CD4-positive, alpha-beta memory T cell (primary cell): ENCODE measurements at regions not wholly inside any gene's neighbourhood (a gene's known extent, or its start where the extent isn't known, plus 50 kb on each side); places are given as distances from the start of the nearest gene placed in this dataset.

Experiments
- CTCF ChIA-PET: fragments of 350-600 bp; sonication (Branson Sonifier 250); formaldehyde crosslinking; loops from one replicate; lab custom pipeline; 2021; ENCODE audit warnings: inconsistent platforms; ENCODE audit not compliant: partially characterized antibody; lab: Charles Lee
- POLR2A ChIA-PET: fragments of 350-600 bp; sonication (Branson Sonifier 250); formaldehyde crosslinking; loops from one replicate; lab custom pipeline; 2021; ENCODE audit not compliant: partially characterized antibody; lab: Charles Lee
- DNase-seq, 5 donors: peaks; one replicate each; pipeline versions ENCODE4 v3.0.0 to v3.0.0-alpha.2; 2020 to 2022; ENCODE audit warnings: mixed read lengths in 1 of 5
- H3K27ac ChIP-seq: one replicate; pipeline ENCODE4 v1.7.0; 2013; ENCODE audit warnings: low read depth, low read length
- H3K27me3 ChIP-seq: 2 replicates; pipeline ENCODE4 v1.7.0; 2013; ENCODE audit warnings: mild to moderate bottlenecking, low read length, moderate library complexity; ENCODE audit not compliant: insufficient read depth
- H3K36me3 ChIP-seq: 2 replicates; pipeline ENCODE4 v1.7.0; 2013; ENCODE audit warnings: mild to moderate bottlenecking, low read length, moderate library complexity; ENCODE audit not compliant: insufficient read depth
- H3K4me1 ChIP-seq: 2 replicates; pipeline ENCODE4 v1.7.0; 2013; ENCODE audit warnings: mild to moderate bottlenecking, low read length, moderate library complexity; ENCODE audit not compliant: insufficient read depth
- H3K4me3 ChIP-seq, 2 donors: one replicate each; pipeline ENCODE4 v1.7.0; 2013; ENCODE audit warnings: low read length in 2 of 2, mild to moderate bottlenecking in 1 of 2
- H3K9me3 ChIP-seq, 2 donors: one replicate each; pipeline ENCODE4 v1.7.0; 2013; ENCODE audit warnings: low read length in 2 of 2, control low read depth in 1 of 2; ENCODE audit not compliant: control insufficient read depth in 1 of 2
- H3K27ac Mint-ChIP-seq, 7 donors: one replicate each; pipeline ENCODE4 v1.8.0; 2020 to 2021; ENCODE audit warnings: mixed read lengths in 7 of 7, mild to moderate bottlenecking in 6 of 7, inconsistent platforms in 3 of 7, moderate library complexity in 3 of 7
- H3K27me3 Mint-ChIP-seq, 2 donors: one replicate each; pipeline ENCODE4 v1.8.0; 2020 to 2021; ENCODE audit warnings: mixed read lengths in 2 of 2
- H3K36me3 Mint-ChIP-seq, 2 donors: one replicate each; pipeline ENCODE4 v1.8.0; 2020 to 2021; ENCODE audit warnings: mixed read lengths in 2 of 2, inconsistent platforms in 1 of 2, mild to moderate bottlenecking in 1 of 2
- H3K4me1 Mint-ChIP-seq, 4 donors: one replicate each; pipeline ENCODE4 v1.8.0; 2020 to 2021; ENCODE audit warnings: mixed read lengths in 4 of 4, mild to moderate bottlenecking in 1 of 4
- H3K4me3 Mint-ChIP-seq, 8 donors: one replicate each; pipeline ENCODE4 v1.8.0; 2020 to 2021; ENCODE audit warnings: mixed read lengths in 8 of 8, mild to moderate bottlenecking in 7 of 8, moderate library complexity in 6 of 8, inconsistent platforms in 3 of 8
- H3K9me3 Mint-ChIP-seq, 8 donors: one replicate each; pipeline ENCODE4 v1.8.0; 2020 to 2021; ENCODE audit warnings: mixed read lengths in 8 of 8, mild to moderate bottlenecking in 5 of 8, inconsistent platforms in 3 of 8, moderate library complexity in 1 of 8
- intact Hi-C: fragments of 100-400 bp; cut with micrococcal nuclease; formaldehyde crosslinking; loops from one replicate; pipeline ENCODE4 v1.15.1; 2023

- Mint-ChIP-seq H3K27me3 (peaks cover 22 to 23% of the 10 kb centered on the region in 2 donors), H3K36me3 (no peaks in the 10 kb centered on the region), H3K4me1 (no peaks in the 10 kb centered on the region), H3K4me3 (no peak overlapping the region), H3K9me3 (no peaks in the 10 kb centered on the region), H3K27ac (no peak overlapping the region)
- intact Hi-C loops = no loop called here
- H3K9me3 ChIP-seq = no peaks in the 10 kb centered on the region
- ChIA-PET POLR2A (no interaction called here), CTCF (no interaction called here)
- no peaks in the 10 kb centered on the region for H3K4me1 ChIP-seq
- no peak overlapping the region for H3K27ac ChIP-seq
- no peaks in the 10 kb centered on the region for H3K36me3 ChIP-seq
- H3K27me3 ChIP-seq = no peaks in the 10 kb centered on the region
- no peak for DNase-seq
- no peak overlapping the region for H3K4me3 ChIP-seq
Measured at GRCh38 chr21:35641271-35642016, 418.9 kb downstream of the SETD4 start.

- POLR2A ChIA-PET = no interaction called here
- H3K9me3 Mint-ChIP-seq = peaks cover 0 to 3% (median 0%) of the 10 kb centered on the region in 8 donors
Measured at GRCh38 chr21:35637431-35637830, 422.9 kb downstream of the SETD4 start.

GRCh38 chr21:35635994-35636393 lies 424.3 kb downstream of the SETD4 start:
- Mint-ChIP-seq H3K4me1 (no peaks in the 10 kb centered on the region), H3K9me3 (peaks cover 0 to 3% (median 0%) of the 10 kb centered on the region in 8 donors), H3K27me3 (peaks cover 10 to 15% of the 10 kb centered on the region in 2 donors), H3K36me3 (no peaks in the 10 kb centered on the region), H3K27ac (no peak overlapping the region), H3K4me3 (no peak overlapping the region)
- no peaks in the 10 kb centered on the region for H3K36me3 ChIP-seq
- POLR2A ChIA-PET = no interaction called here
- no peaks in the 10 kb centered on the region for H3K9me3 ChIP-seq
- H3K4me1 ChIP-seq = no peaks in the 10 kb centered on the region
- intact Hi-C loops = no loop called here
- H3K27ac ChIP-seq = no peak overlapping the region
- CTCF ChIA-PET = no interaction called here
- no peak for DNase-seq
- no peaks in the 10 kb centered on the region for H3K27me3 ChIP-seq
- no peak overlapping the region for H3K4me3 ChIP-seq

More at GRCh38 chr21:35637431-35637830, 422.9 kb downstream of the SETD4 start:
- Mint-ChIP-seq H3K4me3 (no peak overlapping the region), H3K27me3 (peaks cover 12 to 19% of the 10 kb centered on the region in 2 donors), H3K27ac (no peak overlapping the region), H3K36me3 (no peaks in the 10 kb centered on the region), H3K4me1 (no peaks in the 10 kb centered on the region)
- H3K9me3 ChIP-seq = no peaks in the 10 kb centered on the region
- intact Hi-C loops = no loop called here
- H3K27me3 ChIP-seq = no peaks in the 10 kb centered on the region
- no peaks in the 10 kb centered on the region for H3K36me3 ChIP-seq
- DNase-seq = no peak
- no peaks in the 10 kb centered on the region for H3K4me1 ChIP-seq
- no peak overlapping the region for H3K4me3 ChIP-seq
- H3K27ac ChIP-seq = no peak overlapping the region
- CTCF ChIA-PET = no interaction called here

- CTCF ChIA-PET = no interaction called here
- H3K9me3 ChIP-seq = no peaks in the 10 kb centered on the region
- intact Hi-C loops = no loop called here
- POLR2A ChIA-PET = no interaction called here
- H3K27me3 ChIP-seq = no peaks in the 10 kb centered on the region
- Mint-ChIP-seq H3K27ac (no peak overlapping the region), H3K27me3 (peaks cover 9 to 14% of the 10 kb centered on the region in 2 donors), H3K4me3 (no peak overlapping the region), H3K9me3 (peaks cover 0 to 3% (median 0%) of the 10 kb centered on the region in 8 donors), H3K4me1 (no peaks in the 10 kb centered on the region), H3K36me3 (no peaks in the 10 kb centered on the region)
- no peak for DNase-seq
- H3K36me3 ChIP-seq = no peaks in the 10 kb centered on the region
- no peak overlapping the region for H3K27ac ChIP-seq
- H3K4me1 ChIP-seq = no peaks in the 10 kb centered on the region
- H3K4me3 ChIP-seq = no peak overlapping the region
Measured at GRCh38 chr21:35635261-35635660, 425.1 kb downstream of the SETD4 start.

- H3K9me3 Mint-ChIP-seq = peaks cover 0 to 3% (median 0%) of the 10 kb centered on the region in 8 donors
- ChIA-PET CTCF (no interaction called here), POLR2A (no interaction called here)
- H3K4me1 Mint-ChIP-seq = no peaks in the 10 kb centered on the region
- H3K4me3 Mint-ChIP-seq = no peak overlapping the region
- H3K9me3 ChIP-seq = no peaks in the 10 kb centered on the region
- no peaks in the 10 kb centered on the region for H3K36me3 Mint-ChIP-seq
- H3K27me3 ChIP-seq = no peaks in the 10 kb centered on the region
- no peak overlapping the region for H3K4me3 ChIP-seq
- no peak for DNase-seq
- no peak overlapping the region for H3K27ac ChIP-seq
- intact Hi-C loops = no loop called here
- no peak overlapping the region for H3K27ac Mint-ChIP-seq
- no peaks in the 10 kb centered on the region for H3K4me1 ChIP-seq
- H3K36me3 ChIP-seq = no peaks in the 10 kb centered on the region
- H3K27me3 Mint-ChIP-seq = peaks cover 15 to 18% of the 10 kb centered on the region in 2 donors
Measured at GRCh38 chr21:35633501-35633900, 426.8 kb downstream of the SETD4 start.

- ChIA-PET CTCF (no interaction called here), POLR2A (no interaction called here)
- Mint-ChIP-seq H3K9me3 (peaks cover 0 to 3% (median 0%) of the 10 kb centered on the region in 8 donors), H3K27ac (no peak overlapping the region), H3K4me1 (no peaks in the 10 kb centered on the region), H3K36me3 (no peaks in the 10 kb centered on the region), H3K4me3 (no peak overlapping the region), H3K27me3 (peaks cover 19 to 24% of the 10 kb centered on the region in 2 donors)
- no peaks in the 10 kb centered on the region for H3K4me1 ChIP-seq
- no peaks in the 10 kb centered on the region for H3K36me3 ChIP-seq
- H3K4me3 ChIP-seq = no peak overlapping the region
- H3K27me3 ChIP-seq = no peaks in the 10 kb centered on the region
- intact Hi-C loops = no loop called here
- H3K27ac ChIP-seq = no peak overlapping the region
- no peak for DNase-seq
- no peaks in the 10 kb centered on the region for H3K9me3 ChIP-seq
Measured at GRCh38 chr21:35632711-35633110, 427.6 kb downstream of the SETD4 start.

- Mint-ChIP-seq H3K9me3 (no peaks in the 10 kb centered on the region), H3K27ac (no peak overlapping the region), H3K4me1 (no peaks in the 10 kb centered on the region), H3K4me3 (no peak overlapping the region), H3K27me3 (peaks cover 19 to 21% of the 10 kb centered on the region in 2 donors), H3K36me3 (no peaks in the 10 kb centered on the region)
- intact Hi-C loops = no loop called here
- Histone ChIP-seq H3K27ac (no peak overlapping the region), H3K4me3 (no peak overlapping the region), H3K27me3 (no peaks in the 10 kb centered on the region), H3K9me3 (no peaks in the 10 kb centered on the region), H3K4me1 (no peaks in the 10 kb centered on the region), H3K36me3 (no peaks in the 10 kb centered on the region)
- ChIA-PET POLR2A (no interaction called here), CTCF (no interaction called here)
- DNase-seq = no peak
Measured at GRCh38 chr21:35628316-35628715, 432.0 kb downstream of the SETD4 start.
